IMR-90 (cell line): ENCODE measurements at regions not wholly inside any gene's neighbourhood (a gene's known extent, or its start where the extent isn't known, plus 50 kb on each side); places are given as distances from the start of the nearest gene placed in this dataset.

Source experiments
- ATAC-seq: fragments of 200-7000 bp; cut with Tn5 transposase; 2 replicates; pipeline ENCODE4 v1.9.1; 2020; ENCODE audit warnings: low read depth, mild to moderate bottlenecking, moderate library complexity
- BruUV-seq: library from RNA; stranded (reverse); fragments of 400-500 nt; replicated peaks from 2 replicates; lab custom pipeline; 2021; lab: Mats Ljungman, UMichigan
- CTCF ChIA-PET: fragments of 300-600 bp; formaldehyde crosslinking; extraction: SDS; loops from one replicate; lab custom pipeline; 2021; ENCODE audit warnings: antibody characterized with exemption; lab: Yijun Ruan, JAX
- POLR2A ChIA-PET: fragments of 300-600 bp; sonication (Branson Sonifier 250); formaldehyde crosslinking; loops from one replicate; lab custom pipeline; 2022; ENCODE audit warnings: antibody characterized with exemption; ENCODE audit not compliant: unreplicated experiment; lab: Charles Lee
- DNase-seq: peaks from one replicate; pipeline ENCODE4 v3.0.0; 2013
- H2AFZ ChIP-seq: replicated peaks from 2 replicates; pipeline ENCODE3; 2013; ENCODE audit warnings: low read length, mild to moderate bottlenecking; ENCODE audit not compliant: poor library complexity
- H2AK5ac ChIP-seq: 2 replicates; pipeline ENCODE4 v1.6.1; 2013; ENCODE audit warnings: low read depth, low read length, inconsistent platforms
- H2AK9ac ChIP-seq: replicated peaks from 2 replicates; pipeline ENCODE3; 2013; ENCODE audit warnings: mild to moderate bottlenecking, low read depth, low read length, moderate library complexity; ENCODE audit not compliant: poor library complexity
- H2BK120ac ChIP-seq: 2 replicates; pipeline ENCODE4 v1.6.1; 2013; ENCODE audit warnings: low read depth, low read length, inconsistent platforms
- H2BK15ac ChIP-seq: 3 replicates; pipeline ENCODE4 v1.6.1; 2013; ENCODE audit warnings: low read depth, low read length, inconsistent platforms
- H2BK20ac ChIP-seq: 2 replicates; pipeline ENCODE4 v1.6.1; 2013; ENCODE audit warnings: low read depth, mild to moderate bottlenecking, inconsistent platforms, low read length, moderate library complexity
- H2BK5ac ChIP-seq: 2 replicates; pipeline ENCODE4 v1.6.1; 2013; ENCODE audit warnings: mild to moderate bottlenecking, low read depth, low read length, inconsistent platforms; ENCODE audit not compliant: poor library complexity, severe bottlenecking
- H3K14ac ChIP-seq: replicated peaks from 2 replicates; pipeline ENCODE4 v1.6.1; 2013; ENCODE audit warnings: low read depth, low read length, inconsistent platforms
- H3K18ac ChIP-seq: 2 replicates; pipeline ENCODE4 v1.6.1; 2013; ENCODE audit warnings: low read depth, low read length, control low read depth
- H3K23ac ChIP-seq: 2 replicates; pipeline ENCODE4 v1.6.1; 2013; ENCODE audit warnings: low read depth, low read length, inconsistent platforms
- H3K27ac ChIP-seq: 2 replicates; pipeline ENCODE4 v1.5.1; 2013; ENCODE audit warnings: mild to moderate bottlenecking, control low read depth, low read length; ENCODE audit not compliant: insufficient read depth
- H3K27me3 ChIP-seq: 2 replicates; pipeline ENCODE4 v1.6.1; 2013; ENCODE audit warnings: low read length; ENCODE audit not compliant: control insufficient read depth, insufficient read depth
- H3K36me3 ChIP-seq: 2 replicates; pipeline ENCODE4 v1.6.1; 2013; ENCODE audit warnings: low read length, mixed read lengths; ENCODE audit not compliant: control insufficient read depth, insufficient read depth
- H3K4ac ChIP-seq: 2 replicates; pipeline ENCODE4 v1.6.1; 2013; ENCODE audit warnings: low read depth, low read length, inconsistent platforms
- H3K4me1 ChIP-seq: 2 replicates; pipeline ENCODE4 v1.6.1; 2013; ENCODE audit warnings: low read length, mixed read lengths; ENCODE audit not compliant: control insufficient read depth, insufficient read depth
- H3K4me2 ChIP-seq: 2 replicates; pipeline ENCODE4 v1.6.1; 2013; ENCODE audit warnings: low read depth, mild to moderate bottlenecking, control low read depth, low read length, moderate library complexity
- H3K4me3 ChIP-seq: 2 replicates; pipeline ENCODE4 v1.5.1; 2013; ENCODE audit warnings: low read depth, mild to moderate bottlenecking, control low read depth, low read length, moderate library complexity; ENCODE audit not compliant: insufficient read depth
- H3K56ac ChIP-seq: 2 replicates; pipeline ENCODE4 v1.6.1; 2013; ENCODE audit warnings: low read length, inconsistent platforms; ENCODE audit not compliant: insufficient read depth; ENCODE audit errors: extremely low read depth
- H3K79me1 ChIP-seq, 2 experiments: 2 replicates each; pipeline ENCODE4 v1.6.1; 2013; ENCODE audit warnings: low read length in 2 of 2, inconsistent platforms in 1 of 2, low read depth in 1 of 2
- H3K9ac ChIP-seq: 2 replicates; pipeline ENCODE4 v1.6.1; 2013; ENCODE audit warnings: low read depth, low read length, control low read depth
- H3K9me1 ChIP-seq: 2 replicates; pipeline ENCODE4 v1.6.1; 2013; ENCODE audit warnings: low read length, inconsistent platforms; ENCODE audit not compliant: insufficient read depth
- H3K9me3 ChIP-seq: 2 replicates; pipeline ENCODE4 v1.6.1; 2013; ENCODE audit warnings: low read length; ENCODE audit not compliant: control insufficient read depth, insufficient read depth
- H4K20me1 ChIP-seq: 2 replicates; pipeline ENCODE4 v1.6.1; 2013; ENCODE audit warnings: low read length, inconsistent platforms; ENCODE audit not compliant: insufficient read depth
- H4K5ac ChIP-seq: 2 replicates; pipeline ENCODE4 v1.6.1; 2013; ENCODE audit warnings: mild to moderate bottlenecking, low read depth, low read length, control low read depth
- H4K8ac ChIP-seq, 2 experiments: 2 replicates each; pipeline ENCODE4 v1.6.1; 2013; ENCODE audit warnings: low read depth in 2 of 2, low read length in 2 of 2, control low read depth in 1 of 2, inconsistent platforms in 1 of 2
- H4K91ac ChIP-seq: 2 replicates; pipeline ENCODE4 v1.6.1; 2013; ENCODE audit warnings: low read depth, low read length, inconsistent platforms; ENCODE audit not compliant: insufficient read depth
- CTCF ChIP-seq: conservative IDR thresholded peaks from 2 replicates; pipeline ENCODE4 v1.5.1; 2012; ENCODE audit warnings: mild to moderate bottlenecking, low read depth, low read length, improper control_type of control experiment
- MAFK ChIP-seq: IDR thresholded peaks from 2 replicates; pipeline ENCODE4 v1.6.1; 2012; ENCODE audit warnings: low read depth, low read length, improper control_type of control experiment
- MAZ ChIP-seq: IDR thresholded peaks from 2 replicates; pipeline ENCODE4 v1.6.1; 2012; ENCODE audit warnings: low read depth, mild to moderate bottlenecking, low read length, improper control_type of control experiment, moderate library complexity, borderline replicate concordance
- POLR2A ChIP-seq: IDR thresholded peaks from 2 replicates; pipeline ENCODE4 v1.6.1; 2012; ENCODE audit warnings: mild to moderate bottlenecking, low read depth, low read length
- RAD21 ChIP-seq: IDR thresholded peaks from 2 replicates; pipeline ENCODE4 v1.6.1; 2012; ENCODE audit warnings: low read length, improper control_type of control experiment
- WGBS, 2 experiments: methylation state at CpG; one replicate each; pipeline versions ENCODE4 v1.1.5 to v1.1.7; 2013; ENCODE audit warnings: missing lambda C conversion rate in 2 of 2; ENCODE audit not compliant: insufficient read length in 1 of 2; ENCODE audit errors: extremely low coverage in 2 of 2; 5-methylcytosine and 5-hydroxymethylcytosine counted together
- dilution Hi-C: fragments of 300-500 bp; cut with HindIII; formaldehyde crosslinking; loops from one replicate; pipeline ENCODE4 v1.14.3; 2018; ENCODE audit warnings: low sequenced_read_pairs; ENCODE audit not compliant: unreplicated experiment
- in situ Hi-C: fragments of 300-500 bp; cut with MboI; formaldehyde crosslinking; loops from 3 replicates; pipeline ENCODE4 v1.14.3; 2019; ENCODE audit warnings: low sequenced_read_pairs, inconsistent platforms, mixed read lengths
- intact Hi-C: fragments of 100-400 bp; cut with micrococcal nuclease; formaldehyde crosslinking; loops from 2 replicates; pipeline ENCODE4 v1.10.0; 2022

GRCh38 chr11:101288392-101288791 is 158.8 kb upstream of the PGR start:
- H4K20me1 ChIP-seq: no peaks in the 10 kb centered on the region
- H3K56ac ChIP-seq: no peak overlapping the region
- H2AK5ac ChIP-seq: no peak overlapping the region
- no peak overlapping the region for H3K4ac ChIP-seq
- ATAC-seq (no peak), DNase-seq (no peak)
- no peaks in the 10 kb centered on the region for H3K36me3 ChIP-seq
- H3K9me1 ChIP-seq: no peaks in the 10 kb centered on the region
- no peak overlapping the region for H2AK9ac ChIP-seq
- TF ChIP-seq MAZ (no peak), CTCF (no peak), MAFK (no peak), POLR2A (no peak), RAD21 (no peak)
- no peak overlapping the region for H3K18ac ChIP-seq
- H4K5ac ChIP-seq: no peak overlapping the region
- H2BK15ac ChIP-seq: no peak overlapping the region
- no peaks in the 10 kb centered on the region for H3K4me1 ChIP-seq
- in situ Hi-C loops (no loop called here), intact Hi-C loops (no loop called here), dilution Hi-C loops (no loop called here)
- H3K23ac ChIP-seq: no peak overlapping the region
- H3K14ac ChIP-seq: no peak overlapping the region
- H3K27ac ChIP-seq: no peak overlapping the region
- no TSS peak for BruUV-seq
- no peak overlapping the region for H3K9ac ChIP-seq
- CTCF ChIA-PET: no interaction called here
- H3K4me3 ChIP-seq: no peak overlapping the region
- H2AFZ ChIP-seq: no peak overlapping the region
- H3K9me3 ChIP-seq: no peaks in the 10 kb centered on the region
- no peaks in the 10 kb centered on the region for H3K27me3 ChIP-seq
- no peak overlapping the region for H4K8ac ChIP-seq
- no CpG with 5 or more reads among the region's 3 CpGs for WGBS, 2 experiments
- POLR2A ChIA-PET: no interaction called here
- no peak overlapping the region for H4K91ac ChIP-seq
- no peaks in the 10 kb centered on the region for H3K79me1 ChIP-seq
- no peak overlapping the region for H3K4me2 ChIP-seq
- no peak overlapping the region for H2BK5ac ChIP-seq
- H2BK20ac ChIP-seq: no peak overlapping the region
- H2BK120ac ChIP-seq: no peak overlapping the region
